ENCODE measurements at regions not wholly inside any gene's neighbourhood (a gene's known extent, or its start where the extent isn't known, plus 50 kb on each side); places are given as distances from the start of the nearest gene placed in this dataset.
"Not testable (repeated sequence)": the region's sequence is repeated elsewhere in the genome, so short reads cannot be mapped to it uniquely, and the experiment has no call there.

GRCh38 chr12:9337656-9338055 is 129.5 kb upstream of the PZP start:
- POLR2A ChIA-PET: no interaction called here
- no peak overlapping the region for H3K27ac ChIP-seq
- no peak overlapping the region for H3K4me2 ChIP-seq
- ATAC-seq (no peak), DNase-seq (ENCODE audit: low read depth in 1 of 2, low spot score in 1 of 2) (no peak), FAIRE-seq (no peak)
- no peak overlapping the region for H3K4me3 ChIP-seq
- H3K9me3 ChIP-seq: no peaks in the 10 kb centered on the region
- 0 out of 3 replicates have a peak, but pooled peaks cover 6% of the 10 kb centered on the region for H3K4me1 ChIP-seq
- TF ChIP-seq EHF (CRISPR knock-in tag; IDR thresholded peaks at IDR 0.05): no peak
- TF ChIP-seq RAD21 (conservative IDR thresholded peaks at IDR 0.05 in 1 of 2, IDR thresholded peaks at IDR 0.05 in 1 of 2): no peak
- no peak for TF ChIP-seq CTCF (IDR thresholded peaks at IDR 0.05)
- CTCF ChIA-PET: no interaction called here

- ATAC-seq; H3K4me1 ChIP-seq; H3K4me3 ChIP-seq; H3K27ac ChIP-seq; DNase-seq (ENCODE audit: low read depth in 1 of 2, low spot score in 1 of 2); H3K4me2 ChIP-seq; POLR2A ChIA-PET; H3K9me3 ChIP-seq; FAIRE-seq; CTCF ChIA-PET: not testable (repeated sequence)
- 45% methylated on average over 7 of the region's 7 CpGs for WGBS (ENCODE audit: missing lambda C conversion rate)
Observed at GRCh38 chr12:9336375-9337011, 128.3 kb upstream of the PZP start.

- POLR2A ChIA-PET: no interaction called here
- no peak for FAIRE-seq
Observed at GRCh38 chr12:9335867-9336266, 127.7 kb upstream of the PZP start.

GRCh38 chr12:9334964-9335363 is 126.8 kb upstream of the PZP start:
- 69% methylated on average over 5 of the region's 5 CpGs for WGBS (ENCODE audit: missing lambda C conversion rate)
- ChIA-PET POLR2A (no interaction called here), CTCF (interaction anchor here (1.4 kb wide), 1 partner anchor 9 kb away, joined by 3 read pairs; no protein-coding TSS in a partner anchor)
- ATAC-seq: no peak
- Histone ChIP-seq H3K4me2 (no peak overlapping the region), H3K4me3 (no peak overlapping the region), H3K27ac (no peak overlapping the region), H3K9me3 (no peaks in the 10 kb centered on the region), H3K4me1 (0 out of 3 replicates have a peak, but pooled peaks cover 6% of the 10 kb centered on the region)
- no peak for DNase-seq (ENCODE audit: low read depth in 1 of 2, low spot score in 1 of 2)
- FAIRE-seq: no peak
- no peak for TF ChIP-seq RAD21 (conservative IDR thresholded peaks at IDR 0.05 in 1 of 2, IDR thresholded peaks at IDR 0.05 in 1 of 2)
- TF ChIP-seq EHMT2 (IDR thresholded peaks at IDR 0.05; ENCODE audit: low read depth): no peak
- no peak for TF ChIP-seq TP53 (CRISPR knock-in tag; IDR thresholded peaks at IDR 0.05)
- no peak for TF ChIP-seq RNF2 (IDR thresholded peaks at IDR 0.05; ENCODE audit: borderline replicate concordance, low read depth)
- no peak for TF ChIP-seq PHF8 (IDR thresholded peaks at IDR 0.05; ENCODE audit: borderline replicate concordance, low read depth)
- no peak for TF ChIP-seq FOSB (CRISPR knock-in tag; IDR thresholded peaks at IDR 0.05)
- no peak for TF ChIP-seq ZSCAN20 (CRISPR knock-in tag; IDR thresholded peaks at IDR 0.05)

More at GRCh38 chr12:9335867-9336266, 127.7 kb upstream of the PZP start:
- Histone ChIP-seq H3K4me1 (0 out of 3 replicates have a peak, but pooled peaks cover 6% of the 10 kb centered on the region), H3K9me3 (no peaks in the 10 kb centered on the region), H3K4me3 (no peak overlapping the region), H3K27ac (no peak overlapping the region), H3K4me2 (no peak overlapping the region)
- no peak for ATAC-seq
- no peak for DNase-seq (ENCODE audit: low read depth in 1 of 2, low spot score in 1 of 2)
- CTCF ChIA-PET: interaction anchor here (0.8 to 1.4 kb wide), 2 partner anchors 9 to 10 kb away, joined by 3 to 4 read pairs; no protein-coding TSS in a partner anchor
- TF ChIP-seq FOXS1 (CRISPR knock-in tag; IDR thresholded peaks at IDR 0.05) (no peak), MYC (IDR thresholded peaks at IDR 0.05; ENCODE audit: borderline replicate concordance, low read length) (no peak), KDM1A (IDR thresholded peaks at IDR 0.05; ENCODE audit: low read depth) (no peak), HOXA7 (CRISPR knock-in tag; IDR thresholded peaks at IDR 0.05) (no peak), RAD21 (conservative IDR thresholded peaks at IDR 0.05 in 1 of 2, IDR thresholded peaks at IDR 0.05 in 1 of 2) (no peak), RARB (CRISPR knock-in tag; IDR thresholded peaks at IDR 0.05) (no peak), PHF8 (IDR thresholded peaks at IDR 0.05; ENCODE audit: borderline replicate concordance, low read depth) (no peak), POLR2A (IDR thresholded peaks at IDR 0.05; ENCODE audit: low read length) (no peak), CTCF (IDR thresholded peaks at IDR 0.05) (no peak)
- 32% methylated on average over 5 of the region's 5 CpGs for WGBS (ENCODE audit: missing lambda C conversion rate)

Data from A549 (cell line).